ENCODE measurements at regions not wholly inside any gene's neighbourhood (a gene's known extent, or its start where the extent isn't known, plus 50 kb on each side); places are given as distances from the start of the nearest gene placed in this dataset.

DNA sequence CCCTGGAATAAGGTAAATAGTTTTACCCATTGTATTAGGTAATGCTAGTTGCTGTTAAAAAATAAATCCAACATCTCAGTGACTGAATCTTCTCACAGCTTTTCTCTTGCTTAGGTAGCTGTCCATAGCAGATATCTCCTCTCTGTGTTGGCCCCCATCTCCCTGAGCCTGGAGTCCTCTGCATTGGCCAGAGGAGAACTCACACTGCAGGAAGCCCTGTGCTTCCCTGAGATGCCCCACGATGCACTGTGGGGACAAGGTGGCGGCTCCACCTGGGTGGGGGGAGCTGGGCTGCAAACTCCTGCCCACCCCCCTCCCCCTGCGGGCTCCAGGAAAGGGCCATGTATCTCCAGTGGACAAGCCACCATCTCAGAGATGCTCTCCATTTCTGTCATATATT lies 80.4 kb upstream of the SALL3 start:
- H3K4me3 Mint-ChIP-seq: no peak overlapping the region
- H3K27ac Mint-ChIP-seq (ENCODE audit: unreplicated experiment): no peak overlapping the region
- H3K27me3 Mint-ChIP-seq (ENCODE audit: low read depth): no peaks in the 10 kb centered on the region
- no peaks in the 10 kb centered on the region for H3K4me1 Mint-ChIP-seq
- TF ChIP-seq, protein P1, sequence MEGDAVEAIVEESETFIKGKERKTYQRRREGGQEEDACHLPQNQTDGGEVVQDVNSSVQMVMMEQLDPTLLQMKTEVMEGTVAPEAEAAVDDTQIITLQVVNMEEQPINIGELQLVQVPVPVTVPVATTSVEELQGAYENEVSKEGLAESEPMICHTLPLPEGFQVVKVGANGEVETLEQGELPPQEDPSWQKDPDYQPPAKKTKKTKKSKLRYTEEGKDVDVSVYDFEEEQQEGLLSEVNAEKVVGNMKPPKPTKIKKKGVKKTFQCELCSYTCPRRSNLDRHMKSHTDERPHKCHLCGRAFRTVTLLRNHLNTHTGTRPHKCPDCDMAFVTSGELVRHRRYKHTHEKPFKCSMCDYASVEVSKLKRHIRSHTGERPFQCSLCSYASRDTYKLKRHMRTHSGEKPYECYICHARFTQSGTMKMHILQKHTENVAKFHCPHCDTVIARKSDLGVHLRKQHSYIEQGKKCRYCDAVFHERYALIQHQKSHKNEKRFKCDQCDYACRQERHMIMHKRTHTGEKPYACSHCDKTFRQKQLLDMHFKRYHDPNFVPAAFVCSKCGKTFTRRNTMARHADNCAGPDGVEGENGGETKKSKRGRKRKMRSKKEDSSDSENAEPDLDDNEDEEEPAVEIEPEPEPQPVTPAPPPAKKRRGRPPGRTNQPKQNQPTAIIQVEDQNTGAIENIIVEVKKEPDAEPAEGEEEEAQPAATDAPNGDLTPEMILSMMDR (conservative IDR thresholded peaks at IDR 0.05): no peak
- H3K9me3 Mint-ChIP-seq: peaks cover 4% of the 10 kb centered on the region
- H3K36me3 Mint-ChIP-seq (ENCODE audit: low read depth): peaks cover 3% of the 10 kb centered on the region
- no peak for DNase-seq (ENCODE audit: low read depth, low spot score)

DNA sequence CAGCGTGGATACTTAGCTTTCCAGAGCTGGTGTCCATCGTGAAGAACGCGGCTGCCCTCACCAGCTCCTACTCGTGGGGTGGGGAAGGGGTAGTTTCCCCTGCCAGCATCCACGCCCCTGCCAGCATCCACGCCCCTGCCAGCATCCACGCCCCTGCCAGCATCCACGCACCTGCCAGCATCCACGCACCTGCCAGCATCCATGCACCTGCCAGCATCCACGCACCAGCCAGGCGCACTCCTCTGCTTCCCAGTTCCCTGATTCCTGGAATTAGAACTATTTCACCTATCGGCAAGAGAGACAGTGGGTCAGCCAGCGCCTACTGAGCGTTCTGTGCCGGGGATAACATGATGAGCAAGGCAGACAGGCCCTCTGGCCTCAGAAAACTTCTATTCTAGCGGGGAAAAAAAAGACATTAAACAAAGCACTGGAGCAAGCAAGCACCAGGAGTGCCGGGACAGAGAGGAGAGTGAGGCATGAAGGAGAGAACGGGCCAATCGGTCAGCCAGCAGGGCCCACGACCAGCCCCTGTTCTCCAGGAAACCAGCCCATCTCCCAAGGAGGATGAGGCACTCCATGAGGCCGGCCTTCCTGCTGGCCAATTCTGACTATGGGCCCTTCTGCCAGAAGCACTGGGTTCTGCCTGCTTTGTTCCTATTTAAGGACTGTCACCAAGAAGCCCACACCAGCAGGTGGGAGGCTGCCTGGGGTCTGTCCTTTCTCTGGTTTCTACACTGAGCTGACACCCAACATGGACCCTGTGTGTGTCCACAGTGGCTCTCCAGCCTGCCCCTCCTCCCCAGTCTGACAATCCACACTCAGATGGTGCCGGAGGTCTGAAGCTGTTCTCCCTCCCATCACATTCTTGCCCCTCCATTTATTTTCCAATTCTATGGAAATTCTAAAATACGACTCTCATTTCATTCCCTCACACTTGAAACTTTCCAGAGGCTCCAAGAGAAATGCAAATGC lies 78.4 kb upstream of the SALL3 start:
- Mint-ChIP-seq H3K4me1 (no peaks in the 10 kb centered on the region), H3K4me3 (no peak overlapping the region), H3K27me3 (ENCODE audit: low read depth) (no peaks in the 10 kb centered on the region), H3K27ac (ENCODE audit: unreplicated experiment) (no peak overlapping the region), H3K36me3 (ENCODE audit: low read depth) (peaks cover 3% of the 10 kb centered on the region), H3K9me3 (peaks cover 4% of the 10 kb centered on the region)
- no peak for DNase-seq (ENCODE audit: low read depth, low spot score)
- TF ChIP-seq, protein P1 (conservative IDR thresholded peaks at IDR 0.05): no peak

DNA sequence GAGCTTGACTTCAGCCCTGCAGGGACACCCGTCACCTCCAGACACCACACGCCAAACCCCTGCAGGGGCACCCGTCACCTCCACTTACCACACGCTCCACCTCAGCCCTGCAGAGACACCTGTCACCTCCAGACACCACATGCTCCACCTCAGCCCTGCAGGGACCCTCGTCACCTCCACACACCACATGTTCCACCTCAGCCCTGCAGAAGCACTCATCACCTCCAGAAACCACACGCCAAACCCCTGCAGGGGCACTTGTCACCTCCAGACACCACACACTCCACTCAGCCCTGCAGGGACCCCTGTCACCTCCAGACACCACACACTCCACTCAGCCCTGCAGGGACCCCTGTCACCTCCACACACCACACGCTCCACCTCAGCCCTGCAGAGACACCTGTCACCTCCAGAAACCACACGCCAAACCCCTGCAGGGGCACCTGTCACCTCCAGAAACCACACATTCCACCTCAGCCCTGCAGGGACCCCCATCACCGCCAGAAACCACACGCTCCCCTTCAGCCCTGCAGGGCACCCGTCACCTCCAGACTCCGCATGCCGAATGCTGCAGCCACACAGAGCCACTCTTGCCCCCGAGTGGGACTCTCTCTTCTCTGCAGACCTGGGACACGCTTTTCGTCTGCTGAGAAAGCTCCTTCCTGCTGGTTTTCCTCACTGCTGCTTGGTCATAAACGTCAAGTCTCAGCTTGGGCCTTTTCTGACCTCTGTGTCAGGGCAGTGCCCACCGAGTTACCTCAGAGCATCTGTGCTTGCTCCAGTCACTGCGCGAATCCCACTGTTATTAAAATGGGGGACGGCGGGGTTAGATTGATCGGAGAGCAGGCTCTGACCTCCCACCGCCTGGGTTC lies 77.5 kb upstream of the SALL3 start:
- H3K4me3 Mint-ChIP-seq: no peak overlapping the region
- H3K9me3 Mint-ChIP-seq: peaks cover 4% of the 10 kb centered on the region
- H3K36me3 Mint-ChIP-seq (ENCODE audit: low read depth): peaks cover 3% of the 10 kb centered on the region
- no peak for DNase-seq (ENCODE audit: low read depth, low spot score)
- H3K27me3 Mint-ChIP-seq (ENCODE audit: low read depth): no peaks in the 10 kb centered on the region
- H3K27ac Mint-ChIP-seq (ENCODE audit: unreplicated experiment): no peak overlapping the region
- TF ChIP-seq, protein P1 (conservative IDR thresholded peaks at IDR 0.05): no peak
- no peaks in the 10 kb centered on the region for H3K4me1 Mint-ChIP-seq

DNA sequence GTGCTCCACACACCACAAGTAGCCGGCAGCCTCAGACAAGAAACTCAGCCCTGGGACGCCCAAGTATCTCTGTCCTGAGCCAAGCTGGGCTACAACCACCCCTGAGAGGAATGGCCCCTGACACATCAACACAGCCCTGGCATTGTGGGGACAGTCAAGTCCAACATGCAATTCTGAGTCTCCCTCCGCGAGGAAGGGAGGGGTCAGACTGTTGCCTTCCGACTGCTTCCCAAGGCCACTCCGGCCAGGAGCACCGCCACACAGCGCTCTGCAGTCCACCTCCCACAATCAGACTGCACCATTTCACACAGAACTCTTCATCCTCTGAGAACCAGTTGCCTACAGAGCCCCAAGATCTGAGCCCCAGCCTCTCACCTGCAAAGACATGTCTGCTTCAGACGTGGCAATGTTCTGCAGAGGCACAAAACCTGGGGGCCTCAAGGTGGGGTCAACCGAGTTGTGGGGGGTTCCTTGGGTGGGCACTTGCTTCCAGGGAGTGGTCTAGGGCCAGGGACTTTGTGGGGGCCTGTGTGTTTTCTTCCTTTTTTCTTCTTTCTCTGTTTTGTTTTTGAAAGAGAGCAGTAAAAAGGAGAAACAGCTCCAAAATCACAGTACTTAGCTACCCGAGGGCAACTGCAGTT lies 76.7 kb upstream of the SALL3 start:
- TF ChIP-seq, protein P1 (conservative IDR thresholded peaks at IDR 0.05): no peak
- Mint-ChIP-seq H3K36me3 (ENCODE audit: low read depth) (peaks cover under 1% of the 10 kb centered on the region), H3K27ac (ENCODE audit: unreplicated experiment) (peak overlapping the region; percentile 78), H3K4me1 (no peaks in the 10 kb centered on the region), H3K27me3 (ENCODE audit: low read depth) (no peaks in the 10 kb centered on the region), H3K9me3 (peaks cover under 1% of the 10 kb centered on the region), H3K4me3 (no peak overlapping the region)
- no peak for DNase-seq (ENCODE audit: low read depth, low spot score)

DNA sequence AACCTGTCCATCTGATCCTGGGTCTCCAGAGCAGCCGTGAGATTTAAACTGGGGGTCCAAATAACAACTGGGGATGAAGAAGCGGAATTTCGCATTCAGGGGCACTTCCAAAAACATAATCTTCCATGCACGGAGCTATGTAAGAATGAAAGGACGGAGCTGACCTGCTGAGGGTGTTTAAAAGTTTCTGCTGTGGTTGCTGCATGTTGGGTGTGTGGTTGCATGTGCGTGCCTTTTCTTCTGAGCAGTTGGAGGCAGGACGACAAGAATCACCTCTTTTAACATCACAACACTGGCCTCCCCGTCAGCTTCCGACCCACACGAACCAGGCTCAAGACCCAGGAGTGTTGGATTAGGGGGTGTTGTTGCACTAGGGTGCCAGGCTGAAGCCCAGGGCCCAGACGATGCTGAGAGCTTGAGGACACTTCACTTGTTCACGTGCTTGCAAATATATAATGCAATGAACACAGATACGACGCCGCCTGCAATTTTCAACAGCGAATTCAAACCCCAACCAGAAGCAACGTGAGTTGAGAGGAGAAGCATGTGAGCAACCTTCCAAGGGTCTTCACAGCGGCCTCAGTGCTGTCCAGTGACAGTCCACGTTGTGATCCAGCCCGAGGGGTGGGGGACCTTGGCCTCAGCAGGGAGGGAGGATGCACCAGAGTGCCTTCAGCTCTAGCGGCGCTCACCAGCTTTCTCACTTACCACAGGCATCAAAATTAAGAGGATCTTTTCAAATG lies 76.0 kb upstream of the SALL3 start:
- DNase-seq (ENCODE audit: low read depth, low spot score): no peak
- H3K27ac Mint-ChIP-seq (ENCODE audit: unreplicated experiment): no peak overlapping the region
- H3K4me1 Mint-ChIP-seq: no peaks in the 10 kb centered on the region
- TF ChIP-seq, protein P1 (conservative IDR thresholded peaks at IDR 0.05): no peak
- H3K36me3 Mint-ChIP-seq (ENCODE audit: low read depth): no peaks in the 10 kb centered on the region
- no peaks in the 10 kb centered on the region for H3K9me3 Mint-ChIP-seq
- no peak overlapping the region for H3K4me3 Mint-ChIP-seq
- no peaks in the 10 kb centered on the region for H3K27me3 Mint-ChIP-seq (ENCODE audit: low read depth)

All from neural crest cell (in vitro differentiated cells).